GM18868 (cell line): ENCODE measurements at regions not wholly inside any gene's neighbourhood (a gene's known extent, or its start where the extent isn't known, plus 50 kb on each side); places are given as distances from the start of the nearest gene placed in this dataset.

Experiments used
- ATAC-seq: cut with Tn5 transposase; IDR thresholded peaks from one replicate; pipeline ENCODE4 v1.9.1; 2021; ENCODE audit warnings: mild to moderate bottlenecking, moderate library complexity; ENCODE audit not compliant: unreplicated experiment

DNA sequence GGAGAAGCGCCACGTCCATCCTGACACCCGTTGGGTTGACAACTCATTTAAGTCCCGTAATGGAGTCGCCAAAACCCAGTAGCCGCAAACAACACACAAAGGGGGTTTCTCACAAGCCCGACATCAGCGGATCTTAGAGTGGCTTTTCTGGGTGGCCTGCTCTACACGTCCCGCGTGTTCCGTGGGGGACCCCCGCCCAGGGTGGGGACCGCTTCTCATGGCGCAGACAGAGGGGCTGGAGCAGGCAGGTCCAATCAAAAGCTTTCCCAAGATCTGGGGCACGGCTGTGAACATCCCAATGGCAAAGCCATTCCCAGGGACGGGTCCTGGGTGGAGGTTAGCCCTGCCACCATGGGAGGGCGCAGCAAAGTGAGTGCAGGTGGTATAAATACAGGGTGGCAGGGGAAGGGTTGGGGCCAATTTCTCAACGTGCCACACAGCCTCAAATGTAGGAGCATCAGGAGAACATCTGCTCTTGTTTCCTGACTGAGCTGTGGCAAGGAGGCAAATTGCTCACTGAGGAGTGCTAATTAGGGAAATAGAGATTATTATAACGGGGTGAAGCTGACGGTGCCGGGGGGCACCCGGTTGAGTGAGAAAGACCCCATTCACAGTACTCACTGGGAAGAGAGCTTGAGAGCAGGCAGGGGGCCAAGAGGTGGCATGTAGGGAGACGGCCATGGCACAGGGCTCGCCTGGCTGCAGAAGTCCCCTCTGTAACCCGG, 1447.2 kb downstream of the TBC1D22A start:
- ATAC-seq, result no peak

DNA sequence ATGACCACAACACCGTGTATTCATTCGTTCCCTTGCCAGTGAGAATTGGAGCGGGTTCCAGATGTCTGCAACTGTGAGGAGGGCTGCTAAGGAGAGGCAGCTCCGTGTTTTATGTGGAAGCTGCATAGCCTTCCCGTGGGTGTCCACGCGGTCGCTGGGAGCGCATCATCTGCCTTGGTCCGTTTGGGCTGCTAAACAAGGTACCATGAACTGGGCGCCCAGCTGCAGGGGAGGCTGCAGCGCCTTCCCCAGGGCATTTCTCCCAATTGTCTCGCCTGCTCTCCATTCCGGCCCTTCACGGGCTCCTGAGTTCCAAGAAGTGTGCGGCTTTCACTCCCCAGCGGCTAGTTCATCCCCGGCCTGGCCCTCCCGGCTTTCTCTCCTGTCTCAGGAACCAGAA, 1446.4 kb downstream of the TBC1D22A start:
- ATAC-seq, result no peak

DNA sequence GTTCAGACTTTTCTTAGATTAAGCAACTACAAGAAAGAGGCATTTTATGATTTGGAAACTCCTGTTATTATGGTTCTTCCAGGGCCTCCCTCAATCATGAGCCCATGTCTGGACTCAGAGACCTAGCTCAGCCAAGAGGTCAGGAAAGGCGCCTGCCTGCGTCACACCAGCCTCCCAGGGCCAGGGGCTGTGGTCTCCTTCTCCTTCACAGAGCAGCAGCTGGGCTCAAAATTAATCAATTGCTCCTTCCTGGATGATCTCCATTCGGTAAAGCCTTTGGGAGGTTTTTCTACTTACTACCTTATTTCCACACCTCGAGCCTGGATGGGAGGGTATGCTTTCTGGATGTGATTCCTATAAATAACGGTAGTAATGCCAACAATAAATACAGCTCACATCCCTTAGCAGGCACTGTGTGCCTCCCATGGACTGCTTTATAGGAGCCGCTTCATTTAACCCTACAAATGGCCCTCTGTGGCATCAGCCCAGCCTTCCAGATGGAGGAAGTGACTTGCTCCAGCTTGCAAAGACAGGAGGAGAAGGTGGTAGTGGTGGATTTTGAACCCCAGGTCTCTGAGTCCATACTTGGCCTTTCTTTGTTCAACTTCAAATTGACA, 1445.6 kb downstream of the TBC1D22A start:
- no peak for ATAC-seq

DNA sequence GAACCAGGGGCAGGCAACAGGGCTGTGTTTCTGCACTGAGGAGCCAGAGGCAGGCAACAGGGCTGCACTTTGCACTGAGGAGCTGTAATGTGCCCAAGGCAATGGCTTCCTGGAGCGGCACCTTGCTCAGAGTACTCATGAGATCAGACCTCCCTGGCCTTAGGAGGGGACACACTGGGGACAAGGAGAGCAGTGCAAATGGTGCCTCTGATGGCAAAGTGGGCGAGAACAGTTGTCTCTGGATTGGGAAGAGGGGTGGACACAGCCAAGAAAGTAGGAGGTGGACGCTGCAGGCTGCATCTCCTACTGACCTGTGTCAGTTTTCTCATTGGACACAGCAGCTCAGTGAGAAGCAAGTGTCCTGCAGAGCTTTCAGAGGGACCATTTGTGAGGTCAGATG, 1443.3 kb downstream of the TBC1D22A start:
- no peak for ATAC-seq

DNA sequence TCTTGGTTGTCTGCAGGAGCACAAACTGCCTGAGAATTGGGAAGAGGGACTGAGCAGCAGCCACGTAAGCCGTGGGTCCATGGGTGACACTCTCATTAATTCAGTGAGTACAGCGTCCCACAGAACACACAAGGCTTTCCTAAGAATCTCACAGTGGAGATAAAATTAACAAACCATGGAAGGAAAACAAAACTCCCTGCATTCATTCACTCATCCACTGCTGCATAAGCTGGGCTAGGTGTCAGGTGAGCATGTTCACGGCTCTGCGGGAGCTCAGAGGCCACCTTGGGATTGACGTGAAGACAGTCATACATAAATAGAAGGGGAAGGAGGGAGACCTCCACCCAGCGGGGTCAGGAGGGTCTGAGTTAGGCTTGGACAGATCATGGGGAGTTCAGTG, 1442.7 kb downstream of the TBC1D22A start:
- ATAC-seq, result no peak

DNA sequence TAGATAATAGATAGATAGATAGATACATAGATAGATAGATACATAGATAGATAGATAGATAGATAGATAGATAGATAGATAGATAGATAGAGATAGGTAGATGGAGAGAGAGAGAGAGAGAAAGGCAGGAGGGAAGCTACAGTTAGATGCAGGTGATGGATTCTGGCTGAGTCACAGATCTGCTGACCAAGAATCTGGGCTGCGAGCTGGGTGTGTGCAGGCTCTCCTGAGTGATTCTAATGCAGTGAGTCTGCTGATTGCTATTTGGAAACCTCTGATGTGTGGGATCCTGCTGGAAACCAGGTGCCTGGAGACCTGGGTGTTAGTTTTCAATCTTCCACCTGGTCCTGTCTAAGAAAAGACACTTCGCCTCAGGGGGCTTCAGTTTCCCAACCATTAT, 1441.8 kb downstream of the TBC1D22A start:
- ATAC-seq, result no peak

DNA sequence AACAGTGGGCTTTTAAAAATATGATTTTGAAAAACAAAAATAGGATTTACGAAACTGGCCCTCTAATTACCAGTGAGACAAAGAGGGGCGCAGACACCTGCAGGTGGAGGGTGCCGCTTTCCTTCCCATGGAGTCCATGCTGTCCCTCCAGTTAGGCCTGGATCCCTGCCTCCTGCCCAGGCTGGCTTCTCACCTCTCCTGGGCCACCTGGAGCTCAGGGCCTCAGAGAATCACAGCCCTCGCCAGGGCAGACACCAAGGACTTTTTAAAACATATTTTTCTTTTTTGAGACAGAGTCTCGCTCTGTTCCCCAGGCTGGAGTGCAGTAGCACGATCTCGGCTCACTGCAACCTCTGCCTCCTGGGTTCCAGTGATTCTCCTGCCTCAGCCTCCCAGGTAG, 1437.2 kb downstream of the TBC1D22A start:
- ATAC-seq, result no peak

DNA sequence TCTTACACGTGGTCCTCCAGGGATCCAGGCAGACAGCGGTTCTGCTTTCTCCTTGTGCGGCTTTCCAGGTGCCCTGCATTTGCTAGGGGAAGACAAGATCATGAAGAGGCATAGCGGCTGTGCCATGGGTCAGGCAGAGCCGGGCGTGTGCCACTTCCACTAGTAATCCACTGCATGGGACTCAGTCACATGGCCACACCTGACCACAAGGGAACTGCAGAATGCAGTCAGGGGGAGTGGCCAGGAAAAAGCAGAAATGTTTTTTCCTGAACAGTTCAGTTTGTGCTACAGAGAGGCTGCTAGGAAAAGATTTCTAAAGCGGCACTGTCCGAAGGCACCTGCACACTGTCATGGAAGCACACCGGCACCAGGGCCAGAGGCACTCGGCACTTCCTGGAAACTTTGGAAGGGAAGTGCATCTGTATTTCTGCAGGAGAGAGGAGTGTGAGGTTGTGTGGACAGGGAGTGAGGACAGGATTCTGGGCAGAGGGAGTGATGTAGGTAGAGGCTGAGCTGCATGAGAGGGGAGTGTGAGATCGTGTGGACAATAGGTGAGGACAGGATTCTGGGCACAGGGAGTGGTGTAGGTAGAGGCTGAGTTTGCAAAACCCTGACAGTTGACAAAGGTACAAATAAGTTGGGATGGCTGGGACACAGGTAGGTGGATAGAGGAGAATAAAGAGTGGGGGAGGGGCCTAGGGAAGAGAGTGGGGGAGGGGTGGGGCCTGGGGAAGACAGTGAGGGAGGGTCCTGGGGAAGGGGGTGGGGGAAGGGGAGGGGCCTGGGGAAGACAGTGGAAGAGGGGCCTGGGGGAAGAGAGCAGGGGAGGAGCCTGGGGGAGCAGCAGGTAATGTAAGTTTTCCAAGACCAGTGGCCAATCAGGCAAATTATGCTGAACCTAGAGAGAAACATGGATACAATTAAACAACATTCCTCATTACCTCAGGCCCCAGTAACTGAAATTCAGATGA, 1436.3 kb downstream of the TBC1D22A start:
- ATAC-seq, result no peak

DNA sequence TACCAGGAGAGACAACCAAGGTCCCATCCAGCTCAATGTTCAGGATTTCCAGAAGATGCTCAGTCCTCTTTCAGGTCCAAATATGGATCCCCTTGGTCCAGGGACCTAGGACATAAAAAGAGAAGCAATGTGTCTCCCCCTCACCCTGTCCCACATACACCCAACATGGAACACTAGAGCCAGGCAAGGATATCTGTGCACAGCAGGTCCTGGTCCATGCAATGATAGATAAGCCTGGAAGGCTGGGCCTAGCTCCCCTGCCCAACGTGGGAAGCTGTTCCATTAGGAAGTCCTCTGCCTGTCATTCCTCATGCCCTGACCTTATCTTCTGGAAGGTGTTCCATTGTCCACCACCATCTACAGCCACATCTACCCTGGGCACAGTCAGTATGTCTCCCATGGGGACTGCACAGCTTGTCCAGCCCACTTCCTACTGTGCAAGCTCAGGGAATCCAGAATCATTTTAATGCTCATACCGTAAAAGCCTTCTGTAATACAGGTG, 1434.8 kb downstream of the TBC1D22A start:
- ATAC-seq, result no peak

DNA sequence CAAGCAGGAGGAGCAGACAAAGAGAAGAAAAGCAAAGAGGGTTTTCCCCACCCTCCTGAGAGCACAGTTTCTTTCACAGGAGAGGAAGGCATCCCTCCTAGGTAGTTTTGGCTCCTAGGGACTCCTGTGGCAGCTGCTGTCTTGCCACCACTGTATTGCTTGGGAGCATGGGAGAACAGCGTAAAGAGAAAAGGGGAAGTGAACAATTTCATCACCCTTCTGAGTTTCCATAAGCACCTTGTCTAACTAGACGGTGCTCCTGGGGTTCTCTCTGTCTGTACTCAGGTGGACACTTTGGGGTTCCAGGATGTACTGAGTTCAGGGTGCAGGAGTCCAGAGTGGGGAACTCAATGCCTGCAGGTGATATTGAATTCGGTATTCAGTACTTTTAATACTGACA, 1430.5 kb downstream of the TBC1D22A start:
- no peak for ATAC-seq

DNA sequence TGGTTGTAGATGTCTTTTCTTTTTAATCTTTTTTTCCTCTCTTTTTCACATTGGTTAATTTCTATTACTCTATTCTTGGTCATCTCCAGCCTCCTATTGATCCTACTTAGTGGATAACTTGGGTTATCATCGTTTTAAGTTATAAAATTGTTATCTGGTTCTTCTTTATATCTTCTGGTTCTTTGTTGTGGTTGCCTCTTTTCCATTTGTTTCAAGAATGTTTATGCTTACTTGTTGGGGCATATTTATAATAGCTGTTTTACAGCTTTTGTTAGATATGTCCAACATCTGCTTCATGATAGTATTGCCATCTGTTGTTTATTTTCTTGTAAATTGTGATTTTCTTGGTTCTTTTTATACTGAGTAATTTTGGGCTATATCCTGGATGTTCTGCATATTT, 1429.6 kb downstream of the TBC1D22A start:
- no peak for ATAC-seq

DNA sequence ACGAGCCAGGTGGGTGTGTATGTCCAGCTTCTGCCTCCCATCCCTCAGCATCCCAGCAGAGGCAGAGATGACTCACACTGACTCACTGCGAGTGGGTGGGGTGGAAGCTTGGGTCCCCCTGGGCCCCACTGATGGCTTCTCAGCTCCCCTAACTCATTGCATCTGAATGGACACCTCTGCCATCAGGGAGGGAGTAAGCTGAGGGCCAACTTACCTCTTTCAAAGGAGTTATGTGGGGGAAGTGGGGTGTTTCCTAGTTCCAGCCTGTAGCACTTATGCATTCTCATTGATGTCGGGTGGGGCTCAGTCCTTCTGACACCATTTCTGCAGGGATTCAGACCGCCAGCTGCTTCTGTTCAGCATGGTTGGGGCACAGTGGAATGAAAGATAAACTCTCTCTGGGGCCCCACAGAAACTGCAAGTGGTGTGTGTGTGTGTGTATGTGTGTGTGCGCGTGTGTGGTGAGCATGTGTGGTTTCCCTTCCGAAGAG, 1425.8 kb downstream of the TBC1D22A start:
- ATAC-seq, result no peak

DNA sequence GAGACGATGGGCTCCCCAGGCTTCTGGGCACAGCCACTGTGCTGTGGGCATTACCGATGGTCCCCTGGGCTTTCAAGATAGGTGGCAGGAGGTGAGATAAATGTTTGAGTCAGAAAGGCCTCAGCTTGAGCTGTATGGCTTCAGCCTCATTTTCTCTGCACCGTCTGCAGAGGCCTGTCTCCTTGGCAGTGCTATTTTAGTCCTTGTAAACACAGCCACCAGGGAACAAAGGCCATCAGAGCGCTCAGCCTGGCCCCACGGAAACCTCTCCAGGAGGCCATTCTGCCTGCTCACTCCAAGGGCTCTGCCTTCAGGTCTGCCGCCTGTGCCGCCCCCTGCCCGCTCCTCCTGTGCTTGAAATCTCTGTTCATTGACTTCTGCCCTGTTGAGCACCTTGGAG, 1424.9 kb downstream of the TBC1D22A start:
- no peak for ATAC-seq

DNA sequence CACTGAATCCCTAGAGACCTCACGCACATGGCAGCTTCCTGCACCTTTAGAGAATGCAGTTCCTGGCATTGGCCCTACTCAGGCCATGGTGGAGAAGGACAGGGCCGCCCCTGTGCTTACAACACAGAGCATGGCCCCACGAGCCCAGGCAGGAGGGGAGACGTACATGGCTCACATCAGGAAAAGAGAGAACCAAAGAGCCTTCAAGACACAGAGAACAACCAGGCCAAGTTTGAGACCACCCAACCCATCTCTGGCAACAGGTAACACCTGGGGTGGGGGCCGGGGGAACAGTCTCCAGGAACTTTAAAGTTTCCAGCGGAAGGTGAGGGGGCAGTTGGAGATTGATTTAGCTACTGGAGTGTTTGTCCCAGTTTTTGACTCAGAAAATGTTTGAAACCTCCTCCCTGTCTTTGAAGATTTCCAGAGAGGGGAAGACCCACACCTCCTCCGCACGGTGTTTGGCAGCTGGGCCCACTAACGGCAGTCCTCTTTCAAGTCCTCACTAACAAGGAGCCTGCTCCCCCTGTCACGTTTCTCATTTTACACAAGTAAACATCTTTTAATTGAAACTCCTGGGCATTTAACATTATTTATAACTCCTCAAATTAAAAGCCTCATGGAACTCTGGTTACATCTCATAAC, 1423.8 kb downstream of the TBC1D22A start:
- ATAC-seq, result no peak

DNA sequence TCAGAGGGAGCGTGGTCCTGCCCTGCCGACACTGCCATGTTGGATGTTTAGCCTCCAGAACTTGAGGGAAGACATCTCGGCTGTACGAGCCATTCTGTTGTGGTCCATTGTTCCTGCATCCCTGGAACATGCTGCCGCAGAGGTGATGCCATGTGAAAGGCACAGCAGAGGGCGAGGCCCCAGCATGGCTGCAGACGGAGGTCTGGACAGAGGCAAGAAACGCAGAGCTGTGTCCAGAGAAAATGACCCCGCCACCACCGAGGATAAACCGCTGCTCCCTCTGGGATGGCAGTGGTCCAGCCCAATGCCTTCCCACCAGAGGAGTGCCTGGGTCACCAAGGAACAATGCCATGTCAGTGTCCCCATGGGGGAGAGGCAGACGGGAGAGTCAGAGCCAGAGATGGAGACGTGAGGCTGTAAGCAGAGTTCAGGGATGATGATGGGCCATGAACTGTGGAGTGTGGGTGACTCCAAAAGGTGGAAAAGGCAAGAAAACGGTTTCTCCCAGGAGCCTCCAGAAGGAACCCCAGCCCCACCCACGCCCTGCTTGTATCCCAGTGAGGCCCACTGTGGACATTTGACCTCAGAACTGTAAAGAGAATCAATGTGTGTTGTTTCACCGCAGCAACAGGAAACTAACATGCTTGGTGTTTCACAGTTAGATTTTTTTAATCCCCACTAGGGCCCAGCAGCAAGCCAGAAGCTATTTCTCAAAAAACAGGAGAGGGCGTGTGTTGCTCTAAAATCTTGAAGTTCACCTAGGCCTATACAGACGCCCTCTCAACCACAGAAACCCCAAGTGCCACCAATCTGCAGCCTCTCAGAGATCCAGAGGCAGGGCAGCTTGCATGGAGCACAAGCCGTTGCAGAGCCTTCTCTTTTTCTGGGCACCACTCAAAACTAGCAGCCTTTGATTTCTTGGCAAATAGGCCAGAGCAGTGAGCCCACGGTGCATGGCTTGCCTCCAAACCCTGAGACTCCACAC, 1422.9 kb downstream of the TBC1D22A start:
- ATAC-seq, result no peak

DNA sequence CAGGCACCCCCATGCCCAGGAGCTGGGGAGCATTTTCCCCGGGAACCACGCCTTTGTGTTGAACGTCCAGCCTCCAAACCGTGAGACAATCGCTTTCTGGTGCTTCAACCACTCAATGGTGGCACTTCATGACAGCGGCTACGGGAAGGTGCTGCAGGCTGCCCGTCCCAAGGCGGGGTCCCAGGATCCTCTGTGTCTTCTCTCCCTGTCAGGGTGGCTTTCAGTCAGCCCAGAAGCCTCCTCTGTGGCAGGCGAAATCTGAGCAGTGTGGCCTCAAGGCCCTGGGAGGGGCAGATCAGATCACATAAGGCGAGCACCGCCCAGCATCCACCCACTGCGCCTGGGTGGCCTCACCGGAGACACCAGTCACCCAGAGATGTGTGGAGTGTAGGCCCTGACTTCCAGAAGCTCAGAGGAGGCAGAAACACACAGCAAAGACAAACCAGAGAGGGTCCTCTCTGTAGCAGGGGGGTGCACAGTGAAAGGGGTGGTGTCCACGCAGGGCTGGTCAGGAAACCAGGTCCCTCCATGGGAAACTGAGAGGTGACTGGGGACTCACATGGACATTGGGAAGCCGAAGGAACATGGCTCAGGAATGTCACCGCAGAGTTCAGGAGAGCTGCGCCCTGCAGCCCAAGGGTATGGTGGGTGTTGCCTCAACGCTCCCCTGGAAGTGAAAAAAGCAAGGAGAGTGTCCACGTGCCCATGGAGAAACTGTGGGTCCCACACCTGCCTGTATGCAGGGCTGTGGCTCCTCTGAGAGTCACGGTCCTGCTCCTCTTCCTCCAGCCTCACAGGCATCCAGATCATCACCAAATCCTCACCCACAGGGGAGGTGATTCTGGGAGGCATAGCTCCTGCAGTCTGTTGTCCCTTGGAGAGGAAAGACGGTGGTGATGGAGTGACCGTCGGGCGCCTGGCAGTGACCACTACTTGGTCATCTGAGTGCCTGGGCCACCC, 1420.7 kb downstream of the TBC1D22A start:
- ATAC-seq, result no peak

DNA sequence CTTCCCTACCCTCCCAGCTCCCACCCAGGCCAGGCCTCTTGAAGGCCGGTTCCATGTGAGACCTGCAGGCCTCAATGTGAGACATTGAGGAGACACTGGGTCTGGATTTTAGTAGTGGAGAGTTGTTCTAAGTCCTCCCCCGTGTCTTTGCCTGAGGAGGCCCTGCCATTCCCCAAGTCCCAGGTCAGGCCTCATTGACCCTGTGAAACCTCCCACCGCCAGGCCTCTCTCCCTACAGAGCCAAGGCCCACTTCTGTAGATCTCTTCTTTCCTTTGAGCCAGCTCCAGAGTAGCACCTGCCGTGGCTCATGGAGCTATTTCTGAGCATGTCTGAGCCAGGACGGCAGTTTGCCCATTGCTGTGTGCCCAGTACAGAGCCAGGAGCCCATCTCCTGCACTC, 1419.6 kb downstream of the TBC1D22A start:
- no peak for ATAC-seq

DNA sequence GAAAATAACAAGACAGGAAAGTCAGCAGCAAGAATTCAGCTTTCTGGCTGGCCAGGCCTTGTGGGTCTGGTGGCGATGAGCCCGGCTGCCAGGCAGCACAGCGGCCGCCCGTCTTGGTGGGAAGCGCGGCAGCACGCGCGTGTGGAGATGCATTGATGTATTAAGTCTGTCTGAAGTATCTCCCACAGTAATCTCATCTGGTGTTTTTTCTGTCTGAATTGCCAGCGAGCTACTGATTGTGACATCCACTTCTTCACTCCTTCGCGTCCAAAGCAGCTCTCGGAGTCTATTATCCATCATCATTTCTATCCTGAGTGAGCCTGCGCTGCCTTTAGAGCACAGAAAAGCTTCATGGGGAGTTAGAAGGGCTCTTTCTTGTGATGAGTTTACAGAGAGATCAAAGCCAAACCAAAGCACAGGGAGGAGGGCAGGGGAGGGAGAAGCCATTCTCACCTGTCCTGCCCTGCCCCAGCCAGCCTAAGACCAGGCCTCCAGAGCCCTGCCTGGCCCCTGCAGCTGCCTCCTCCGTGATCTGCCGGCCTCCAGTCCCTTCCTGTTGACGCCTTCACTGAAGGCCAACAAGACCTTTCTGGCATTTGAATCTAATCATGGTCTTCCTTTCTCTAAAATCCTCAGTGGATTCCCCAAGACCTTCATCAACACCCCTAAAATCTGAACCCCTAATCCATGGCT, 1419.0 kb downstream of the TBC1D22A start:
- no peak for ATAC-seq
